Liver (tissue), 7 donors: ENCODE measurements at regions not wholly inside any gene's neighbourhood (a gene's known extent, or its start where the extent isn't known, plus 50 kb on each side); places are given as distances from the start of the nearest gene placed in this dataset.
"Not testable (repeated sequence)": the region's sequence is repeated elsewhere in the genome, so short reads cannot be mapped to it uniquely, and the experiment has no call there.

ENCODE experiments used
- DNase-seq: peaks from one replicate; pipeline ENCODE4 v3.0.0-alpha.2; 2017; ENCODE audit warnings: low spot score
- H3K27ac ChIP-seq, 2 donors: one replicate each; pipeline ENCODE4 v1.7.0; 2013; ENCODE audit warnings: inconsistent platforms in 2 of 2, low read length in 2 of 2, control low read depth in 1 of 2, low read depth in 1 of 2, mild to moderate bottlenecking in 1 of 2
- H3K27me3 ChIP-seq, 4 donors: one replicate each; pipeline versions ENCODE4 v1.6.1 to v1.7.0; 2013; ENCODE audit warnings: low read length in 3 of 4, inconsistent platforms in 1 of 4, mild to moderate bottlenecking in 1 of 4, moderate library complexity in 1 of 4; ENCODE audit not compliant: control insufficient read depth in 4 of 4, insufficient read depth in 4 of 4
- H3K36me3 ChIP-seq, 4 donors: one replicate each; pipeline versions ENCODE4 v1.6.1 to v1.7.0; 2013; ENCODE audit warnings: low read length in 3 of 4, mild to moderate bottlenecking in 3 of 4, low read depth in 1 of 4, moderate library complexity in 1 of 4; ENCODE audit not compliant: control insufficient read depth in 4 of 4, insufficient read depth in 3 of 4
- H3K4me1 ChIP-seq, 4 donors: one replicate each; pipeline versions ENCODE4 v1.6.1 to v1.7.0; 2013; ENCODE audit warnings: low read length in 3 of 4, mild to moderate bottlenecking in 3 of 4, moderate library complexity in 1 of 4; ENCODE audit not compliant: control insufficient read depth in 4 of 4, insufficient read depth in 4 of 4
- H3K4me3 ChIP-seq, 3 donors: one replicate each; pipeline versions ENCODE4 v1.6.1 to v1.7.0; 2013; ENCODE audit warnings: low read length in 3 of 3, control low read depth in 1 of 3, low read depth in 1 of 3, mild to moderate bottlenecking in 1 of 3
- H3K9ac ChIP-seq, 2 donors: one replicate each; pipeline ENCODE4 v1.7.0; 2013; ENCODE audit warnings: low read length in 2 of 2, mild to moderate bottlenecking in 2 of 2, moderate library complexity in 2 of 2, control low read depth in 1 of 2, low read depth in 1 of 2
- H3K9me3 ChIP-seq, 4 donors: one replicate each; pipeline versions ENCODE4 v1.6.1 to v1.7.0; 2013; ENCODE audit warnings: low read length in 3 of 4; ENCODE audit not compliant: control insufficient read depth in 4 of 4
- EGR1 ChIP-seq, 2 donors: IDR thresholded peaks; 2 replicates each; pipeline ENCODE4 v1.6.1; 2016 to 2018; ENCODE audit warnings: antibody characterized with exemption in 2 of 2, low read depth in 2 of 2
- FOXA1 ChIP-seq: IDR thresholded peaks from 2 replicates; pipeline ENCODE4 v1.6.1; 2016; ENCODE audit warnings: antibody characterized with exemption
- GABPA ChIP-seq, 2 donors: IDR thresholded peaks in 1 of 2; conservative IDR thresholded peaks in 1 of 2; 2 replicates each; pipeline ENCODE4 v1.6.1; 2016; ENCODE audit warnings: antibody characterized with exemption in 2 of 2, mild to moderate bottlenecking in 1 of 2, moderate library complexity in 1 of 2
- SP1 ChIP-seq: IDR thresholded peaks from 2 replicates; pipeline ENCODE4 v1.6.1; 2018; ENCODE audit warnings: antibody characterized with exemption, mild to moderate bottlenecking
- YY1 ChIP-seq: IDR thresholded peaks from 2 replicates; pipeline ENCODE4 v1.6.1; 2016; ENCODE audit warnings: antibody characterized with exemption, mild to moderate bottlenecking
- WGBS: extraction: QIAGEN DNeasy Blood & Tissue Kit; methylation state at CpG from one replicate; pipeline ENCODE4 v1.1.7; 2013; 5-methylcytosine and 5-hydroxymethylcytosine counted together
- TF ChIP-seq, protein P1 (sequence below): IDR thresholded peaks from 2 replicates; pipeline ENCODE4 v1.6.1; 2016; ENCODE audit warnings: antibody characterized with exemption, mild to moderate bottlenecking
- TF ChIP-seq, protein P2 (sequence below): IDR thresholded peaks from 2 replicates; pipeline ENCODE4 v1.6.1; 2016; ENCODE audit warnings: antibody characterized with exemption
- TF ChIP-seq, protein P3 (sequence below): IDR thresholded peaks from 2 replicates; pipeline ENCODE4 v1.6.1; 2016; ENCODE audit warnings: antibody characterized with exemption
- donor health status: healthy.
- donor health status: healthy.
- donor health status: healthy.
- donor health status: healthy.

DNA sequence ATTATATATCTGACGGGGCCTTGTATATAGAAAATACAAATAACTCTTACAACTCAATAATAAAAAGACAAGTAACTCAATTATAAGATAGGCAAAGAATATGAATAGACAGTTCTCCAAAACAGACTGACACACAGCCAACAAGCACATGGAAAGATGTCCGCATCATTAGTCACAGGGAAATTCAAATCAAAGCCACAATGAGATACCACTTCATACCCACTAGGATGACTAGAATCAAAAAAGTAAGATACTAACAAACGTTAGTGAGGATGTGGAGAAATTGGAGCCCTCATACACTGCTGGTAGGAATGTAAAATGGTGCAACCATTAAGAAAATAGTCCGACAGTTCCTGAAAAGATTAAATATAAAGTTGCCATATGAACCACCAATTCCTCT is 115.7 kb downstream of the RCHY1 start:
- H3K4me1 ChIP-seq, result no peaks in the 10 kb centered on the region
- 81% methylated on average over 4 of the region's 4 CpGs for WGBS
- H3K27me3 ChIP-seq, result no peaks in the 10 kb centered on the region
- no peak for TF ChIP-seq YY1
- no peak for TF ChIP-seq GABPA (IDR thresholded peaks at IDR 0.05 in 1 of 2, conservative IDR thresholded peaks at IDR 0.05 in 1 of 2)
- TF ChIP-seq, protein P1, sequence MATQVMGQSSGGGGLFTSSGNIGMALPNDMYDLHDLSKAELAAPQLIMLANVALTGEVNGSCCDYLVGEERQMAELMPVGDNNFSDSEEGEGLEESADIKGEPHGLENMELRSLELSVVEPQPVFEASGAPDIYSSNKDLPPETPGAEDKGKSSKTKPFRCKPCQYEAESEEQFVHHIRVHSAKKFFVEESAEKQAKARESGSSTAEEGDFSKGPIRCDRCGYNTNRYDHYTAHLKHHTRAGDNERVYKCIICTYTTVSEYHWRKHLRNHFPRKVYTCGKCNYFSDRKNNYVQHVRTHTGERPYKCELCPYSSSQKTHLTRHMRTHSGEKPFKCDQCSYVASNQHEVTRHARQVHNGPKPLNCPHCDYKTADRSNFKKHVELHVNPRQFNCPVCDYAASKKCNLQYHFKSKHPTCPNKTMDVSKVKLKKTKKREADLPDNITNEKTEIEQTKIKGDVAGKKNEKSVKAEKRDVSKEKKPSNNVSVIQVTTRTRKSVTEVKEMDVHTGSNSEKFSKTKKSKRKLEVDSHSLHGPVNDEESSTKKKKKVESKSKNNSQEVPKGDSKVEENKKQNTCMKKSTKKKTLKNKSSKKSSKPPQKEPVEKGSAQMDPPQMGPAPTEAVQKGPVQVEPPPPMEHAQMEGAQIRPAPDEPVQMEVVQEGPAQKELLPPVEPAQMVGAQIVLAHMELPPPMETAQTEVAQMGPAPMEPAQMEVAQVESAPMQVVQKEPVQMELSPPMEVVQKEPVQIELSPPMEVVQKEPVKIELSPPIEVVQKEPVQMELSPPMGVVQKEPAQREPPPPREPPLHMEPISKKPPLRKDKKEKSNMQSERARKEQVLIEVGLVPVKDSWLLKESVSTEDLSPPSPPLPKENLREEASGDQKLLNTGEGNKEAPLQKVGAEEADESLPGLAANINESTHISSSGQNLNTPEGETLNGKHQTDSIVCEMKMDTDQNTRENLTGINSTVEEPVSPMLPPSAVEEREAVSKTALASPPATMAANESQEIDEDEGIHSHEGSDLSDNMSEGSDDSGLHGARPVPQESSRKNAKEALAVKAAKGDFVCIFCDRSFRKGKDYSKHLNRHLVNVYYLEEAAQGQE, result no peak
- no peak for TF ChIP-seq FOXA1
- H3K9ac ChIP-seq, result no peak overlapping the region
- no peaks in the 10 kb centered on the region for H3K36me3 ChIP-seq
- H3K9me3 ChIP-seq, result no peaks in the 10 kb centered on the region
- no peak for DNase-seq
- no peak overlapping the region for H3K27ac ChIP-seq
- H3K4me3 ChIP-seq, result no peak overlapping the region

DNA sequence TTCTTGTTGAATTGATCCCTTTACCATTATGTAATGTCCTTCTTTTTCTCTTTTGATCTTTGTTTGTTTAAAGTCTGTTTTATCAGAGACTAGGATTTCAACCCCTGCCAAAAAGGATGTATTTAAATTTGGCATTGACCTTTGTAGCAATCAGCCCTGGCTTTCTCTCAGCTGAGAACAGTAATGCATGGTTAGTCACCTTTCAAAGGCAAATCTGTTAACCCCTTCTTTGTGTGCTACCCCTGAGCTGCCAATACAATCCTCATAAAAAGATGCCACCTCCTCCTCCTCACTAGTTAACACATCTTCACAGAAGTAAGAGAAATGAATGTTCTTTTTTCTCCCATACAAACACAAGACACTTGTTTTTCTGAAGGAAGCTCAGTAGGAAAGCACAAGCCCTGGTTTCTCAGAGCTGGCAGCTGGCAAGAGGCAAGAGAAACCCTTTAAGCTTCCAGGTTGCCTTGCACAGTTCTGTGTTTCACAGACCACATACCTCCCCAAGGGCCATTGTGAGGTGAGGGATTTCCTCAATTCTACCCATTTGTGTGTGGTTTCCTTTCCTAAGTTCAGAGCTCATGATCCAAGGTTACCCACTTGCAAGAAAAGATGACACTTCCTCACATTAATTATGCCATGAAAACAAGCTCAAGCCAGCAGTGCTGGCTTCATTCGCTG is 122.6 kb downstream of the RCHY1 start:
- WGBS, result 68% methylated on average over 1 of the region's 1 CpG
- Histone ChIP-seq H3K36me3 (no peaks in the 10 kb centered on the region), H3K4me3 (no peak overlapping the region), H3K27me3 (peaks cover 0 to 4% (median 0%) of the 10 kb centered on the region in 4 donors), H3K27ac (no peak overlapping the region), H3K9ac (no peak overlapping the region), H3K4me1 (no peaks in the 10 kb centered on the region), H3K9me3 (no peaks in the 10 kb centered on the region)
- no peak for DNase-seq
- TF ChIP-seq SP1, result no peak
- no peak for TF ChIP-seq FOXA1
- TF ChIP-seq, protein P2, sequence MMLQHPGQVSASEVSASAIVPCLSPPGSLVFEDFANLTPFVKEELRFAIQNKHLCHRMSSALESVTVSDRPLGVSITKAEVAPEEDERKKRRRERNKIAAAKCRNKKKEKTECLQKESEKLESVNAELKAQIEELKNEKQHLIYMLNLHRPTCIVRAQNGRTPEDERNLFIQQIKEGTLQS, result no peak
- TF ChIP-seq EGR1 (IDR thresholded peaks at IDR 0.05; ENCODE audit: low read depth in 2 of 2), result no peak
- TF ChIP-seq, protein P1, result no peak
- TF ChIP-seq YY1, result no peak
- TF ChIP-seq, protein P3, sequence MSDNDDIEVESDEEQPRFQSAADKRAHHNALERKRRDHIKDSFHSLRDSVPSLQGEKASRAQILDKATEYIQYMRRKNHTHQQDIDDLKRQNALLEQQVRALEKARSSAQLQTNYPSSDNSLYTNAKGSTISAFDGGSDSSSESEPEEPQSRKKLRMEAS, result no peak

DNA sequence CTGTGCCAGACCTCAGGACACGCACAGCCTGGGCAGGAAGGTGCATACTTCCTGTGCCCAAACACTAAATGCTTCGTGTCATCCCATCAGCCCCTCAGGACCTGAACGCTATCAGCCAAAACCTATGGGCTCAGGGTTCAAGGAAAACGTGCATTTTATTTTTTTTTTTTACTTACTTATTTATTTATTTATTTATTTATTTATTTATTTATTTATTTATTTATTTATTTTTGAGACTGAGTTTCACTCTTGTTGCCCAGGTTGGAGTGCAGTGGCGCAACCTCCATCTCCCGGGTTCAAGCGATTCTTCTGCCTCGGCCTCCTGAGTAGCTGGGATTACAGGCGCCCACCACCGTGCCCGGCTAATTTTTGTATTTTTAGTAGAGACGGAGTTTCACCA is 127.8 kb downstream of the RCHY1 start:
- DNase-seq, H3K9ac ChIP-seq, H3K27me3 ChIP-seq, H3K36me3 ChIP-seq, H3K27ac ChIP-seq, H3K4me3 ChIP-seq, H3K9me3 ChIP-seq, H3K4me1 ChIP-seq: not testable (repeated sequence)
- 91% methylated on average over 12 of the region's 12 CpGs for WGBS
